Chondrocyte (in vitro differentiated cells): ENCODE measurements at regions not wholly inside any gene's neighbourhood (a gene's known extent, or its start where the extent isn't known, plus 50 kb on each side); places are given as distances from the start of the nearest gene placed in this dataset.

Source experiments
- DNase-seq: peaks from one replicate; pipeline ENCODE4 v3.0.0; 2021; ENCODE audit warnings: mixed read lengths, low spot score
- H3K27ac Mint-ChIP-seq: one replicate; pipeline ENCODE4 v1.8.0; 2021; ENCODE audit warnings: mild to moderate bottlenecking, moderate library complexity, mixed read lengths; ENCODE audit not compliant: unreplicated experiment
- H3K27me3 Mint-ChIP-seq: 2 replicates; pipeline ENCODE4 v1.8.0; 2021; ENCODE audit warnings: low read depth, mixed read lengths
- H3K36me3 Mint-ChIP-seq: 2 replicates; pipeline ENCODE4 v1.8.0; 2021; ENCODE audit warnings: low read depth, mixed read lengths
- H3K4me1 Mint-ChIP-seq: 2 replicates; pipeline ENCODE4 v1.8.0; 2021; ENCODE audit warnings: low read depth, mild to moderate bottlenecking, mixed read lengths
- H3K4me3 Mint-ChIP-seq: one replicate; pipeline ENCODE4 v1.8.0; 2021; ENCODE audit warnings: mild to moderate bottlenecking, moderate library complexity, mixed read lengths; ENCODE audit not compliant: unreplicated experiment
- H3K9me3 Mint-ChIP-seq: 2 replicates; pipeline ENCODE4 v1.8.0; 2021; ENCODE audit warnings: low read depth, mixed read lengths
- CTCF ChIP-seq: fragments of 200-600 bp; sonication (generic); IDR thresholded peaks from 2 replicates; pipeline ENCODE4 v1.5.0; 2021; ENCODE audit warnings: antibody characterized with exemption, mild to moderate bottlenecking, moderate library complexity

GRCh38 chr4:26204249-26204825 lies 116.5 kb upstream of the RBPJ start:
- H3K4me3 Mint-ChIP-seq = no peak overlapping the region
- no peak for TF ChIP-seq CTCF
- no peak overlapping the region for H3K27ac Mint-ChIP-seq
- H3K27me3 Mint-ChIP-seq = peaks cover 44% of the 10 kb centered on the region
- H3K36me3 Mint-ChIP-seq = peaks cover 3% of the 10 kb centered on the region
- no peak for DNase-seq
- H3K9me3 Mint-ChIP-seq = no peaks in the 10 kb centered on the region
- H3K4me1 Mint-ChIP-seq = peaks cover 24% of the 10 kb centered on the region

- no peak for DNase-seq
- no peak overlapping the region for H3K27ac Mint-ChIP-seq
- H3K4me3 Mint-ChIP-seq = no peak overlapping the region
- H3K9me3 Mint-ChIP-seq = no peaks in the 10 kb centered on the region
- peaks cover 24% of the 10 kb centered on the region for H3K4me1 Mint-ChIP-seq
- no peak for TF ChIP-seq CTCF
- H3K36me3 Mint-ChIP-seq = peaks cover 3% of the 10 kb centered on the region
- peaks cover 44% of the 10 kb centered on the region for H3K27me3 Mint-ChIP-seq
Observed at GRCh38 chr4:26204911-26205370, 115.9 kb upstream of the RBPJ start.

GRCh38 chr4:26206339-26206738 lies 114.5 kb upstream of the RBPJ start:
- DNase-seq = no peak
- peak overlapping the region; percentile 87 for H3K27ac Mint-ChIP-seq
- no peak overlapping the region for H3K4me3 Mint-ChIP-seq
- TF ChIP-seq CTCF = no peak
- no peaks in the 10 kb centered on the region for H3K9me3 Mint-ChIP-seq
- peaks cover 3% of the 10 kb centered on the region for H3K36me3 Mint-ChIP-seq
- peaks cover 24% of the 10 kb centered on the region for H3K4me1 Mint-ChIP-seq
- peaks cover 45% of the 10 kb centered on the region for H3K27me3 Mint-ChIP-seq

- no peak for DNase-seq
- Mint-ChIP-seq H3K4me3 (no peak overlapping the region), H3K9me3 (no peaks in the 10 kb centered on the region), H3K27ac (no peak overlapping the region), H3K27me3 (peaks cover 43% of the 10 kb centered on the region), H3K4me1 (peaks cover 24% of the 10 kb centered on the region), H3K36me3 (peaks cover 2% of the 10 kb centered on the region)
- TF ChIP-seq CTCF = no peak
Observed at GRCh38 chr4:26206999-26207398, 113.8 kb upstream of the RBPJ start.

- Mint-ChIP-seq H3K36me3 (peaks cover 2% of the 10 kb centered on the region), H3K27ac (no peak overlapping the region), H3K9me3 (no peaks in the 10 kb centered on the region), H3K4me3 (no peak overlapping the region), H3K27me3 (peaks cover 40% of the 10 kb centered on the region), H3K4me1 (peaks cover 24% of the 10 kb centered on the region)
- TF ChIP-seq CTCF = no peak
- DNase-seq = no peak
Observed at GRCh38 chr4:26207631-26208030, 113.2 kb upstream of the RBPJ start.
